ENCODE measurements at regions not wholly inside any gene's neighbourhood (a gene's known extent, or its start where the extent isn't known, plus 50 kb on each side); places are given as distances from the start of the nearest gene placed in this dataset.

DNA sequence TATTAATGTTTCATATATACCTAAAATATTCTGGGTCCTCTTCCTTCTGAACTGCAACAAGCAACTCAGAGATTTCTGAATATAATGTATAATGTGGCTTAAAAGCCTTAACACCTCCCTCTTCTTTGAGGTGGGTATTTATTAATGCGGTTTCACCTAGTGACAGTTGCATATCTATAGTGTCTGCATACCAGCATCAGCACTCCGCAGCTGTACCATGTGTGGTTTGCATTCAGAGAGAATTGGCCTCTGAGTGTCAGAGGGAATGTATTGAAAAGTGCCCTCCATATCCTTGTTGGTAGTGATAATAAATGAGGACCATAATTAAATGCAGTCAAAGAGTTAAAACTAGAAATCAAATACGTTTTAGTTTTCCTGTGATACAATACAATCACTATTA is 256.6 kb upstream of the ARRDC3 start:
- TF ChIP-seq, protein P1, sequence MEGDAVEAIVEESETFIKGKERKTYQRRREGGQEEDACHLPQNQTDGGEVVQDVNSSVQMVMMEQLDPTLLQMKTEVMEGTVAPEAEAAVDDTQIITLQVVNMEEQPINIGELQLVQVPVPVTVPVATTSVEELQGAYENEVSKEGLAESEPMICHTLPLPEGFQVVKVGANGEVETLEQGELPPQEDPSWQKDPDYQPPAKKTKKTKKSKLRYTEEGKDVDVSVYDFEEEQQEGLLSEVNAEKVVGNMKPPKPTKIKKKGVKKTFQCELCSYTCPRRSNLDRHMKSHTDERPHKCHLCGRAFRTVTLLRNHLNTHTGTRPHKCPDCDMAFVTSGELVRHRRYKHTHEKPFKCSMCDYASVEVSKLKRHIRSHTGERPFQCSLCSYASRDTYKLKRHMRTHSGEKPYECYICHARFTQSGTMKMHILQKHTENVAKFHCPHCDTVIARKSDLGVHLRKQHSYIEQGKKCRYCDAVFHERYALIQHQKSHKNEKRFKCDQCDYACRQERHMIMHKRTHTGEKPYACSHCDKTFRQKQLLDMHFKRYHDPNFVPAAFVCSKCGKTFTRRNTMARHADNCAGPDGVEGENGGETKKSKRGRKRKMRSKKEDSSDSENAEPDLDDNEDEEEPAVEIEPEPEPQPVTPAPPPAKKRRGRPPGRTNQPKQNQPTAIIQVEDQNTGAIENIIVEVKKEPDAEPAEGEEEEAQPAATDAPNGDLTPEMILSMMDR (conservative IDR thresholded peaks at IDR 0.05) = no peak
- no peak for TF ChIP-seq ZFX (IDR thresholded peaks at IDR 0.05)
